HG03108 (cell line): ENCODE measurements at regions not wholly inside any gene's neighbourhood (a gene's known extent, or its start where the extent isn't known, plus 50 kb on each side); places are given as distances from the start of the nearest gene placed in this dataset.

Experiments used
- ATAC-seq: cut with Tn5 transposase; IDR thresholded peaks from one replicate; pipeline ENCODE4 v1.9.1; 2021; ENCODE audit warnings: moderate library complexity; ENCODE audit not compliant: unreplicated experiment

DNA sequence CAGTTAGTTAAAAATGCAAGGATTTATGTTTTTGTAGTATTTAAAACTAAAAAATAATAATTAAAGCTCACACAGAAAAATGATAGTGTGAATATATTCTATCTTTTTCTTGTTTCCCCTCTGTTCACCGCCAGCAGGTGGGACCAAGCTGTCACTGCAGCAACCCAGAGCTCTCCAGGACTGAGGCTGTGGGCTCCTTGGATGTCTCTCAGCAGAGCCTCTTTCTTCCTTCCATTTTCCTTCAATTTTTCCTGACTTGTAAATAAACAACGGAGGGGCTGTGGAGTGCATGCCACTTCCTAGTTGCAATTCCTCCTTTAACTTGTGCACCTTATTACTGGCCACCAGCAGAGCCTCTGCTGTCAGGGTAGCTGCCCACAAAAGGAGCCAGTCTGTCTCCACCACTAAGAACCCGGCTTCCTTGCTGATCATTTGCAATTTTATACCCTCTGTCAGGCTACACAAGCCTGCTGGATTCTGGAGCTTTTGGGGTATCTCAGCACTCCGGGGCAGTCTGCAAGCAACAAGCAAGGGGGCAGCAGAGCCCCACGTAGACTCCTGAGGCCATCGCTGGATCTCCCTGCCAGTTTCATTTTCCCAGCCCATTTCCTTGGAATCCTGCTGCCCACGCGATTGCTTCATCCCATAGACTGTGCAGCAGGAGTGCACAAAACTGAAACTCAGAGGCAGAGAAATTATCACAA lies 1467.4 kb downstream of the C4orf33 start:
- no peak for ATAC-seq

DNA sequence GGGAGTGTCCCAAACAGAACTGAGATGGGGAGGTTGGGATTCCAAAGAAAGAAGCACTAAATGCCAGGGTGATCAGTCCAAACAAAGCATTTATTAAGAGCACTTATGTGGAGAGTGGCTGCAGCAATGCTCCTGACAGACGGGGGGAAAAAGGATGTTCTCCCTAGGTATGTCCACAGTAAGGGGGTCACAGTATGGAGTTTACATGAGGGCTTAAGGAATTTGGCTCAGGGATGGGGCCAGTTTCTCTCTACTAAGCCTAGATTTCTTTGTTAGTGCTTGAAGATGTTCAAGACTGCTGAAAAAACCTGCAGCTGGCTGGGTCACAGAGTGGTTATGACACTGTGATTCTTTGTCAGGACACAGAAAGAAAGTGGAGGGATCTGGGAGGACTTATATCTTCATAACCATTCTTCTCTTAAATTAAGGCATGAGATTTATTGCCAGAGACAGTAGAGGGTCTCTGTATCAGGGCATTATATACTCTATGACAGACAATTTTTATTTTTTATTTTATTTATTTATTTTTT lies 1468.0 kb downstream of the C4orf33 start:
- no peak for ATAC-seq

DNA sequence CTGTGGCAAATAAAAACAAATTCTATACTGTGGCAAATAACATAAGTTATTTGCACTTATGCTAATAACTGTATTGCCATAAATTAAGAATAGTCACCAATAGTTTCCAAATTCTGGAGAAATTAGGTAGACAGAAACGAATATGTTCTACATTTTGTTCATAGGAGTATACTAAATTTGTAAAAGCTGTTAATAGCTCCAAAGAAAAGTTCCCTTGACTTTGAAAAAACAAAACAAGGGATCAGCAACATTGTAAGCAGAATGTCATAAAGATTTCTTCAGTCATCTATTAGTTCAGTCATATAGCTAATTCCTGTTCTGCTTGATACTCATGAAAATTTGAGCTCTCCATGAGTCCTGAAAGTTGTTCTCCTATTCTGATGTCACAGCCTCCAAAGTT lies 1472.8 kb downstream of the C4orf33 start:
- ATAC-seq = no peak

DNA sequence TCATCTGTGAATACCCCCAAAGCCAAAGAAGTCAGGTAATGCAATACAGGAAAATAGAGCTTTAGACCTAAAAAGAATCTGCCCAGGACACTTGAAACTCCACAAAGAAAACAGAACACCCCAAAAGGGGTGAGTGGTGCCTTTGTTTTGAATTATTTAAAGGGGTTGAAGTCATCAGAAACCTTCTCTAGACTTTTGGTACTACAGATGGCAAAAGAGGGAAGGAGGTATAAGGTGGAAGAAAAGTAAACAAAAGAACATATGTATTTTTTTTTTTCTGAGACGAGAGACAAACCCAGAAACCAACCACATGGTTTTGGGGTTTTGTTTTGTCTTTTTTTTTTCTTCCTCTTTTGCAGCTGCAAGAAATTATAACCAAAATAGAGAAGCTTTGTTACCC lies 1477.8 kb downstream of the C4orf33 start:
- ATAC-seq = no peak

DNA sequence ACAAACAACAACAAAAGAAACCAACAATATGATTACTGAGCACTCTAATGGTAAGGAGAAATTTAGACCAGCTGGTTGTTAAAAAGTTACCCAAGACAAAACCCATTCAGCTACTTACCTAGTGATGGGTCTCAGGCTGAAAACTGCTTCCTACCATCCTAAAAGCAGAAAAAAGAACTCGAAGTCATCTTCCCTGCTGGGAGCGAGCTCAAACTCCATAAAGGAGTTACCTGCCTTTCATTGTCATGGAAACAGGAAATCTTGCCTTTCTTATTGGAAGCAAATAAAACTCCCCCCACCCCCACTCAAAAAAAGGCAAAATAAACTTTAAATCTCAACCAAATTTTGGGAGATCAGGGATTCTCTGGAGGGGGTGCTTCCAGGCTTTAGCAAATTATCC lies 1478.3 kb downstream of the C4orf33 start:
- ATAC-seq = no peak

DNA sequence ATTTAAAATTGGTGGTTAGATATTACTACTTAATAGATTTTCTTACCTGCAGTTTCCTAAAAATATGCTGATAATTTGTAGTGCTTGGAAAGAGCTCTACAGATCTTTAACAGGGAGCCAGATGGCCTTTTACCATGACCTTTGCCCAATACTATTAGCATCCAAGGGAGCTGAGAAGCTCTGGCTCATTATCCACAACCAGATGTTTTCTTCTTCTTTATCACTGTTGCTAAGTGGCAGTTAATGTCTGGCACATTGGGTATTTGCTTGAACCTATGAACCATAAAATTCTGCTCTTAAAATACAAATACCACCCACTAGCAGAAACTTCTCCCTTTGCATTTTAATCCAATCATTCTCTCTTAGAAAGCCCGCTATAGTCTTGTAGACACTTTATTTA lies 1480.3 kb downstream of the C4orf33 start:
- no peak for ATAC-seq

DNA sequence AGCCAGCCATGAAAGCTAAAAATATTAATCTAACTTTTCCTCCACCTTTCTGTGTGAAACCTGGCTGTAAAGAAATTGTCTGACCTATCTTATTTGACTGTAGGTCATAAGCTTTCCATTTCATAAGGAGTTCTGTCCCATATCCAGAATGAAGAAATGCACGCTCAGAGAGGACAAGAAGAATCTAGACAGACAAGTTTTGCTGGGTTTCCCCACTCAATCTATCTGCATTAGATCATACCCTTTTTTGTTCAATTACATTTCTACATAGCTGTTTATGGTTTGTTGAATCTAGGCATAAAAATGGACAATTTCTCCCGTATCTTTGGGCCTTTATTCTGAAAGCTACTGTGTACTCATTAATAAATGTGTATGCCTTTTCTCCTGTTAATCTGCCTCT lies 1495.1 kb downstream of the C4orf33 start:
- ATAC-seq = no peak

DNA sequence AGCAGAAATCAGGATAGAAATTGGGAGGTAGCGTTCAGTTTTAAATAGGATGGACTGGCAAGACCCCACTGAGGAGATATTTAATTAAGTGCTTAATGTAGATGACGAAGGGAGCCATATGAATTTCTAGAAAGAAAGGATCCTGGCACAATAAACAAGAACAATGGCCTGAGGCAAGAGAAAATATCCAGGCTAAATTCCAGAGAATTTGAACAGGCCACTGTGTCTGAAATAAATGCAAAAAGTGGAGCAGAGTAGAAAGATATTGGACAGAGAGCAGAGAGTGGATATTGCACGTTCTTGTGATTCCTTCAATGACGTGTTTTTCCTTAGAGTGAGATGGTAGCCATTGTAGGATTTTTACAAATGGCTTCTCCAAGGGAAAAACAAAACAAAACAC lies 1504.8 kb downstream of the C4orf33 start:
- no peak for ATAC-seq

DNA sequence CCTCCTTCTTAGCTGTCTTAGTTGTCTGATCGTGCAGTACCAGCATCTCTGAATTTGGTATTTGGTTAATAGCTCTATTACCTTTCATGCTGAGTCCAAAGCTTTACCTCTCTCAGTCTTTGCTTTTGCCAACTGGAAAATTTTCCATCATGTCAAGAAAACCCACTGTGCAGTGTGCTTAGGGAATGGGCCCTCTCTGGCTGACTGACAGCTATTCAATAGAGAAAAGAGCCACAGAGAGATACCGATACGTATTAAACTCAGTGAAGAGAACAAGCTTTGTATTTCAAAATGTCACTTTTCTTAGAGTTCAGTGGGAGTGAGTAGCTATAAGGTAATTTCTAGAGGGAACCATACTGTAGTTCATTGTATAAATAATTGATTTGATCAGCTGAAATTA lies 1507.1 kb downstream of the C4orf33 start:
- no peak for ATAC-seq

DNA sequence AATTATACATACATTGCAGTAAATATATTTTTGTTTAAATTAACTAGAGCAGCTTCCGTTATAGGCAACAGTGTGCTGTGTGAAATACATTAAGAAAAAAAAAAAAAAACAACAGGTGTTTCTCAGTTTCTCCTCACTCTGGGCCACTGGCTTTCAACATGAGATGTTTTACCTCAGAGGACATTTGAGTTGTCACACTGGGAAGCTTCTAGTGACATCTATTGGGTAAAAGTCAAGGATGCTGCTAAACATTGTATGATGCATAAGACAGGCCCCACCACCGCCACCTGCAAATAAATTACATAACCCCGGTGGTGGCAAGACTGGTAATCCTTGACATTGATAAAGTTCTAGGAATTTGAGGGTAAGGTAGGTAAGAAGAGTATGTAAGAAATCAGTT lies 1512.2 kb downstream of the C4orf33 start:
- ATAC-seq = no peak

DNA sequence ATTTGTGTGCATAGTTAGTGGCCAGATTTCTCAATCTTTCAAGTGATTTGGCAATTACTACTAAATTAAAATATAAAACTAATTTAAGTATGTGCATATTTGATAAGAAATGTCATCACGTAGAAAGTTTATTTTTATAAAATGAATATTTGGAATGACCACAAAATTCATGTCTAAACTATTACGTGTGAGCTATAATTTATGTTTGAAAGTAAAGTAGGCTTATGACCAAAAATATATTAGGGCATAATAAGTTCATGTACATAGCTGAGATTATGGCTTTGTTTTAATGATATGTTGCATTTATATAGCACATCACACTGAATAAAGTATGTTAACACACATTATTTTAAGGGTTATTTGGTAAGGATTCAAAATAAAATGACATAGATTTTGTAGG lies 1532.6 kb downstream of the C4orf33 start:
- ATAC-seq = no peak

DNA sequence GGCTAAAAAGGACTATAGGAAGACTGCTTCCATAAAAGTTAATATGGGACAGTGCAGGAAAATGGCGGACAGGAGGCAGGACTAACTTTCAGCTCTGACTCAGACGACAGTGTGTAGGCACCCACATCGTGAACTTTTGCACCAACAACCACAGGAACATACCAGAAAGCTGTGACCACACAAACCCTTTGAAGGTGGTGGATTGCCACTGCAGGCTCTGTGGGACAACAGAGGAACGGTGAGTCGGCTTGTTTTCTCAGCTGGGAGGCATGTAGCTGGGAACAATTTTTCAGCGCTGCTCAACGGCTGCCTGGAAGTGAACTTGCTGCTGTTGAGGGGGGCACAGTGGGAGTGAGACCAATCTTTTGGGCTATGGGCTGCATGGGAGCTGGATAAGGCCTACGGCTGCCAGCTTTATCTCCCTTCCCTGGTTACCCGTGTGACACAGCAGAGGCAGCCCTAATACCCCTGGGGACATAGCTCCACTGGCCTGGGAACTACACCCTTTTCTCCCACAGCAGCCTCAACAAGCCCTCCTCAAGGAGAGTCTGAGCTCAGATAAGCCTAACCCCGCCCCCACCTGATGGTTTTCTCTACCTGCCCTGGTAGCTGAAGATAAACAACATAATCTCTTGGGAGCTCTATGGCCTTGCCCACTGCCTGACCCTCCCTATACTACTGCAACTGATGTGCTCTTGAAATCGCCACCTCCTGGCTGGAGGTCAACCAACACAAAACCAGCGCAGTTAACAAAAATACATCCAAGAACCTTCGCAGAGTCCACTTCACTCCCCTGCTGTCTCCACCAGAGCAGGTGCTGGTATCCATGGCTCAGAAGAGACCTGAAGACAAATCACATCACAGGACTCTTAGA lies 1537.0 kb downstream of the C4orf33 start:
- ATAC-seq = no peak

DNA sequence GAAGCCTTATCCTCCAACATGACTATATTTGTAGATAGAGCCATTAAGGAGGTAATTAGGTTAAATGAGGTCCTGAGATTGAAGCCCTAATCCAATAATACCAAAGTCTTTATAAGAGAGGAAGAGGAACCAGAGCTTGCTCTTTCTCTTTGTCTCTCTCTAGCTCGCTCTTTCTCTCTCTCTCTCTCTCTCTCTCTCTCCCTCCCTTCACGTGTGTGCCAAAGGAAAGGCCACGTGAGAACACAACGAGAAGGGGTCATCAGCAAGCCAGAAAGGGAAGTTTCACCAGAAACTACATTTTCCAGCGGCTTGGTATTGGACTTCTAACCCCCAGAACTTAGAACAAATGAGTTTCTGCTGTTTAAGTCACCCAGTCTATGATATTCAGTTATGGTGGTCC lies 1540.5 kb downstream of the C4orf33 start:
- ATAC-seq = no peak

DNA sequence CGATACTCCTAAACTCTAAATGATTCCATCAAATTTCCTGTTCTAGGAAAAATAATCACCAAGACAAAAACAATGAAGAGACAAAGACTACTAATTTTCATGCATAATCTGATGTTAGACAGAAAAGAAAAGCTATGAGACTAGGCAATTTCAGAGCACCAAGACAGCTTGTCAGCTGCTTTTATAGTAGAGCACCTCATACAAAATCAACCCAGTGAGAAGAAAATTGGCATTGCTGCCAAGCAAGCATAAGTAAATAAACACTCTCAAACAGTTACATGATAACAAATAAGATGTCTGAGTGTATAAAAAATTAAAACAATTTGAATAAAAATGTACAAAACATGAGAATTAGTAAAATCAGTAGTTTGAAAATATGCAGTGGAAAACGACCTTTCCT lies 1544.6 kb downstream of the C4orf33 start:
- no peak for ATAC-seq

DNA sequence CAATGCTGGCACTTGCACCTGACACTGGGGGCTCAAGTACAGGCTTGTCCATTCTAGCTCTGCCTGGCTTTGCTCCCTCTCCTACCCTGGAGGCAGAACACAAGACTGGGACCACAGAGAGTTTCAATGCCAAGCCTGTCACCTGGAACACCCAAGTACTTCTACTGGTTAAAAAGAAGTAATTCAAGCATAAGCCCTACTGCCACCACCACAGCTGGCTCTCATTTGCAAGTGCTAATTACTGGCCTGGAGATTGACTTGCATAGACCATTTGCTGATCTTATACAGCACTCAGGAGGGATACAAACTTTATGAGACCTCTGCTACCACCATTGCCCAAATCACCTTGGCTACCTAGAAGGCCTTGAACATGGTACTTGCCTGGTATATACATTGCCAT lies 1550.9 kb downstream of the C4orf33 start:
- no peak for ATAC-seq

DNA sequence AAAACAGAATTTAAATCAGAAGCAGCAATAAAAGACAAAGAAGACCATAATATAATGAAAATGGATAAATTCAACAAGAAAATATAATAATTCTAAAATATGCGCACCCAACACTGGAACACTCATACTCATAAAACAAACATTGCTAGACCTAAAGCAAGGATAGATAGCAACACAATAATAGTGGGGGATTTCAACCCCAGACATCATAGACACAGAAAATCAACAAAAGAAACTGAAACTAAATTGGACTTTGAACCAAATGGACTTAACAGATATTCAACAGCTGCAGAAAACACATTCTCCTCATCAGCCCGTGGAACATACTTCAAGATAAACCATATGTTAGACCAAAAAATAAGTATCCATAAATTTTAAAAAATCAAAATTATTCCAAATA lies 1552.6 kb downstream of the C4orf33 start:
- no peak for ATAC-seq

DNA sequence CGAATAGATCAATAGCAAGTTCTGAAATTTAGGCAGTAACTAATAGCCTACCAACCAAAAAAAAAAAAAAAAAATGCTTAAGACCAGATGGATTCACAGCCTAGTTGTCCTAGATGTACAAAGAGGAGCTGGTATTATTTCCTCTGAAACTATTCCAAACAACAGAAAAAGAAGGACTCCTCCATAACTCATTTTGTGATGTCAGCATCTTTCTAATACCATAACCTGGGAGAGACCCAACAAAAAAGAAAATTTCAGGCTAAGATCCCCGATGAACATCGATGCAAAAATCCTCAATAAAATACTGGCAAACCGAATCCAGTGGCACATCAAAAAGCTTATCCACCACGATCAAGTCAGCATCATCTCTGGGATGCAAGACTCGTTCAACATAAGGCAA lies 1557.9 kb downstream of the C4orf33 start:
- ATAC-seq = no peak

DNA sequence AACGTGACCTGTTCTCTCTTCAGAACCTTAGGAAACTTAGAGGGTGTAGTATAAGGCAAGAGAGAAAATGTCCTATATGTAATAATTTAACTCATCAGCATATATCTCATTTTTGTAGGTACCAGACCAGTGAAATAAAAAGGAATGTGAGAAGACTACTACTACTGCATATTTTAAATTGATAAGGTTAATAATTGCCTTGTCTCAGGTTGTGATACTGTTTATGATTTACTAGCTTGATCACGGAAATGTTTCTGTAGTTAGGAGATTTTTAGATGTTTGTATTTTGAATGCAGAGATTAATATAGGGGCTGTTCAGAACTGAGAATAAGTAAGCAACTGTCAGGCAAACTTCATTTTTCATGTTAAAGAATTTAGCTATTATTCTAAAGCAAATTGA lies 1563.4 kb downstream of the C4orf33 start:
- ATAC-seq = no peak

DNA sequence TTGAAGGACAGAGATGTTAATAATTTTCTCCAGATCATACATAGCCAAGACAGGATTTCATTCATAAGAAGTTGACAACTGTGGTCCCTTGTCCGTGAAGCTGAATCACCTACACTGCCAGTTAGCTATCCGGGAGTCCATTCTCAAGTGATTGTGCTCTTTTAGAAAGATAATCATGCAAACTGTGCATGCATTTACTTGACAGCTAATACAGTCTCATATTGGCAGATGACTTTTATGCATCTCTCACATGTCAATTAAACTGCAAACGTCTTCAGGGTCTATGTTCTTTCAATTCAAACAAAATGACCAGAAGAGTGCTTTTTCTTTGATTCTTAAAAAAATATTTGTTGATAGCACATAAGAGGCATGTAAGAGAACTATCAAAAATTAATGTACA lies 1572.9 kb downstream of the C4orf33 start:
- ATAC-seq = no peak

DNA sequence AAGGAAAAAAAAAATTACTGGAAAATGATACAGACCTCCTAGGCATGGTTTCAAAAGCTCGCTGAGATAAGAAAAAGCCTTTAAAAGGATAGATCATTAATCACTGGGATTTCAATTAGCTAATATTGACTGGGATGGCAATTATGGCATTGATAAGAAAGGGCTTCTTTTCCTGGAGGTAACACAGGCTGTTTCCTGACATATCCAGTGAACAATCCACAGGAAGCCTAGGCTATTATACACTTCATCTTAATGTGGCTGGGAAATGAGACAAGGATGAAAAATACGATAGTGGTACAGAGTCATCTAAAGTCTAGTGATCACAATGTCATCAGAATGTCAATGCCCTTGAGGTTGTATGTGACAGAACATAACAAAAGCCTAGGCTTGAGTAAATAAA lies 1579.3 kb downstream of the C4orf33 start:
- no peak for ATAC-seq

DNA sequence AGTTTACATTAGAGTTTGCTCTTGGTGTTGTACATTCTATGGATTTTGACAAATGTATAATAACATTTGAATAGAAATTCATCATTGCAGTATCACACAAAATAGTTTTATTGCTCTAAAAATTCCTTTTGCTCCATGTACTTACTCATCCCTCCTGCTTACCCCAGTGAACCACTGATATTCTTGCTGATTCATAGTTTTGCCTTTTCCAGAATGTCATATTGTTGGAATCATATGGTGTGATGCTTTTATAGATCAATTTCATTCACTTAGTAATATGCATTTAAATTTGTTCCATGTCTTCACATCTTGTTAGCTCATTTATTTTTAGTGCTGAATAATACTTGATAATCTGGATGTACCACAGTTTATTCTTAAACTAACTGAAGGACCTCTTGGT lies 1593.2 kb downstream of the C4orf33 start:
- no peak for ATAC-seq

DNA sequence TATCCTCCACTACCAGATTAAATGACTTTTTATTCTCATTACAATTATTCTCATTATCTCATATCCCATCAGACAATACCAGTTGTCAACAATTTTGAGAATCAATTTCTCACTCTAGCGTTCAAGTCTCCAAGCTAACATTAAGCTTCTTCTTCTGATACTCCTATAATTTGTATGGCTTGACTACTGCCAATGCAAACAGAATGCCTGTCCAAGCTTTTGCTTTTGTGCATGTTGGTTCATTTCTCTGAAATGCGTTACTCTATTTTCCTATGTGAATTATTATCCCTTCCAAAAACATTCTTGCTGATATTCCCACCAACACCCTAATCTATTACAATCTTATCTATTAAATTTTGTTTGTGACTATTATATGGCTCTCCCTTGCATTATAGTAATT lies 1602.3 kb downstream of the C4orf33 start:
- ATAC-seq = no peak
